ENCODE measurements at regions not wholly inside any gene's neighbourhood (a gene's known extent, or its start where the extent isn't known, plus 50 kb on each side); places are given as distances from the start of the nearest gene placed in this dataset.
"Not testable (repeated sequence)": the region's sequence is repeated elsewhere in the genome, so short reads cannot be mapped to it uniquely, and the experiment has no call there.

GRCh38 chr20:40902661-40903060 lies 126.0 kb upstream of the TOP1 start:
- Histone ChIP-seq H3K27me3 (ENCODE audit: control insufficient read depth, low read length) (no peaks in the 10 kb centered on the region), H3K4me3 (ENCODE audit: low read length) (no peak overlapping the region), H3K4me2 (ENCODE audit: low read length) (peak overlapping the region; percentile 28; the same call in 1 of the 2 replicates), H3K79me2 (ENCODE audit: control insufficient read depth, low read length) (no peaks in the 10 kb centered on the region), H4K20me1 (ENCODE audit: control insufficient read depth, insufficient read depth, low read depth, low read length) (no peaks in the 10 kb centered on the region), H3K4me1 (ENCODE audit: control insufficient read depth, low read length) (peaks cover 60% of the 10 kb centered on the region), H3K36me3 (ENCODE audit: control insufficient read depth, low read length) (no peaks in the 10 kb centered on the region), H3K27ac (ENCODE audit: low read depth, low read length) (no peak overlapping the region), H3K9me3 (ENCODE audit: control insufficient read depth, insufficient read depth, low read length) (no peaks in the 10 kb centered on the region), H3K9me2 (replicated peaks; ENCODE audit: control insufficient read depth, low read length) (no peaks in the 10 kb centered on the region), H3F3A (ENCODE audit: control insufficient read depth, insufficient read depth) (peaks cover 9% of the 10 kb centered on the region)
- no peak for TF ChIP-seq CTCF (IDR thresholded peaks at IDR 0.05; ENCODE audit: low read depth, low read length, poor library complexity, severe bottlenecking)
- no peak for TF ChIP-seq EZH2phosphoT487 (IDR thresholded peaks at IDR 0.05; ENCODE audit: borderline replicate concordance, low read length)

GRCh38 chr20:40908309-40908708 lies 120.3 kb upstream of the TOP1 start:
- Histone ChIP-seq H3F3A (ENCODE audit: control insufficient read depth, insufficient read depth) (no peaks in the 10 kb centered on the region), H3K27me3 (ENCODE audit: control insufficient read depth, low read length) (no peaks in the 10 kb centered on the region), H3K4me3 (ENCODE audit: low read length) (no peak overlapping the region), H3K4me2 (ENCODE audit: low read length) (no peak overlapping the region), H3K9me3 (ENCODE audit: control insufficient read depth, insufficient read depth, low read length) (no peaks in the 10 kb centered on the region; the same call in 1 of the 2 replicates), H3K36me3 (ENCODE audit: control insufficient read depth, low read length) (no peaks in the 10 kb centered on the region), H3K9me2 (replicated peaks; ENCODE audit: control insufficient read depth, low read length) (no peaks in the 10 kb centered on the region), H4K20me1 (ENCODE audit: control insufficient read depth, insufficient read depth, low read depth, low read length) (no peaks in the 10 kb centered on the region), H3K79me2 (ENCODE audit: control insufficient read depth, low read length) (no peaks in the 10 kb centered on the region), H3K4me1 (ENCODE audit: control insufficient read depth, low read length) (peaks cover 13% of the 10 kb centered on the region), H3K27ac (ENCODE audit: low read depth, low read length) (no peak overlapping the region)
- TF ChIP-seq EZH2phosphoT487 (IDR thresholded peaks at IDR 0.05; ENCODE audit: borderline replicate concordance, low read length) (no peak), CTCF (IDR thresholded peaks at IDR 0.05; ENCODE audit: low read depth, low read length, poor library complexity, severe bottlenecking) (no peak)

GRCh38 chr20:40909489-40909888 lies 119.1 kb upstream of the TOP1 start:
- not testable (repeated sequence) for H3K79me2 ChIP-seq (ENCODE audit: control insufficient read depth, low read length); H3K9me2 ChIP-seq (replicated peaks; ENCODE audit: control insufficient read depth, low read length); H3K27ac ChIP-seq (ENCODE audit: low read depth, low read length); H3K9me3 ChIP-seq (ENCODE audit: control insufficient read depth, insufficient read depth, low read length); H3K4me2 ChIP-seq (ENCODE audit: low read length); H3K4me3 ChIP-seq (ENCODE audit: low read length); H3F3A ChIP-seq (ENCODE audit: control insufficient read depth, insufficient read depth); H4K20me1 ChIP-seq (ENCODE audit: control insufficient read depth, insufficient read depth, low read depth, low read length); H3K36me3 ChIP-seq (ENCODE audit: control insufficient read depth, low read length); H3K27me3 ChIP-seq (ENCODE audit: control insufficient read depth, low read length)
- peaks cover 12% of the 10 kb centered on the region for H3K4me1 ChIP-seq (ENCODE audit: control insufficient read depth, low read length)

GRCh38 chr20:40910436-40910835 lies 118.2 kb upstream of the TOP1 start:
- H3K79me2 ChIP-seq (ENCODE audit: control insufficient read depth, low read length); H3K27ac ChIP-seq (ENCODE audit: low read depth, low read length): not testable (repeated sequence)

GRCh38 chr20:40911152-40911551 lies 117.5 kb upstream of the TOP1 start:
- H3K27me3 ChIP-seq (ENCODE audit: control insufficient read depth, low read length); H3K27ac ChIP-seq (ENCODE audit: low read depth, low read length); H3F3A ChIP-seq (ENCODE audit: control insufficient read depth, insufficient read depth); H3K36me3 ChIP-seq (ENCODE audit: control insufficient read depth, low read length); H3K4me3 ChIP-seq (ENCODE audit: low read length); H3K9me2 ChIP-seq (replicated peaks; ENCODE audit: control insufficient read depth, low read length); H3K4me2 ChIP-seq (ENCODE audit: low read length); H4K20me1 ChIP-seq (ENCODE audit: control insufficient read depth, insufficient read depth, low read depth, low read length); H3K9me3 ChIP-seq (ENCODE audit: control insufficient read depth, insufficient read depth, low read length); H3K79me2 ChIP-seq (ENCODE audit: control insufficient read depth, low read length): not testable (repeated sequence)
- H3K4me1 ChIP-seq (ENCODE audit: control insufficient read depth, low read length): peaks cover 12% of the 10 kb centered on the region

More at GRCh38 chr20:40910436-40910835, 118.2 kb upstream of the TOP1 start:
- not testable (repeated sequence) for H3K36me3 ChIP-seq (ENCODE audit: control insufficient read depth, low read length); H3K9me2 ChIP-seq (replicated peaks; ENCODE audit: control insufficient read depth, low read length); H4K20me1 ChIP-seq (ENCODE audit: control insufficient read depth, insufficient read depth, low read depth, low read length); H3K4me1 ChIP-seq (ENCODE audit: control insufficient read depth, low read length); H3K27me3 ChIP-seq (ENCODE audit: control insufficient read depth, low read length); H3F3A ChIP-seq (ENCODE audit: control insufficient read depth, insufficient read depth); H3K4me3 ChIP-seq (ENCODE audit: low read length); H3K9me3 ChIP-seq (ENCODE audit: control insufficient read depth, insufficient read depth, low read length); H3K4me2 ChIP-seq (ENCODE audit: low read length)
